H1 (cell line): ENCODE measurements at regions not wholly inside any gene's neighbourhood (a gene's known extent, or its start where the extent isn't known, plus 50 kb on each side); places are given as distances from the start of the nearest gene placed in this dataset.

ENCODE experiments used
- RAD21 ChIP-seq, 2 experiments: IDR thresholded peaks in 1 of 2; conservative IDR thresholded peaks in 1 of 2; 2 replicates each; pipeline ENCODE4 v1.6.1; 2011; ENCODE audit warnings: low read depth in 2 of 2, low read length in 2 of 2, improper control_type of control experiment in 1 of 2, inconsistent platforms in 1 of 2, mild to moderate bottlenecking in 1 of 2, moderate library complexity in 1 of 2
- ZNF274 ChIP-seq: IDR thresholded peaks from 2 replicates; pipeline ENCODE4 v1.7.0; 2012; ENCODE audit warnings: low read length, borderline replicate concordance; ENCODE audit errors: extremely low read depth

DNA sequence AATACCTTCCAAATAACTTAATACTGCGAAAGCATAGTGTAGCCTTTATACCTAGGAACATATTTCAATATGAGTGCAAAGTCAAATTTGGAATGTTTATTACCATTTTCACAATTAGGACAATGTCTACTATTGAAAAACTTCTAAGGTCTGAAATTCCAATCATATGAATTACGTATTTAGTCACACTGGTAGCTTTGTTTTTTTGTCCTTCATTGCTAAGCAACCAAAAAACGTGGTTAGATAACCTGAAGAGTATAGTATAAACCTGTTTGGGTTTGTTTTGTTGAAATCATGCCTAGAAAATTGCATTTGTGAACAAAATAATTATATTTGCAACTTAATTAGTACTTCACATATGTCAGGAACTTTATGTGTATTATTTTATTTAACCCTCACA, 134.2 kb downstream of the FBXO4 start:
- no peak for TF ChIP-seq ZNF274
- TF ChIP-seq RAD21 (IDR thresholded peaks at IDR 0.05 in 1 of 2, conservative IDR thresholded peaks at IDR 0.05 in 1 of 2; ENCODE audit: low read depth in 2 of 2, low read length in 2 of 2): no peak
